ENCODE measurements at regions not wholly inside any gene's neighbourhood (a gene's known extent, or its start where the extent isn't known, plus 50 kb on each side); places are given as distances from the start of the nearest gene placed in this dataset.

- no peak for TF ChIP-seq POLR2A (IDR thresholded peaks at IDR 0.05; ENCODE audit: low read depth, low read length)
- no peak for TF ChIP-seq USF2 (IDR thresholded peaks at IDR 0.05; ENCODE audit: borderline replicate concordance, low read depth, low read length)
- TF ChIP-seq E2F8 (IDR thresholded peaks at IDR 0.05; ENCODE audit: low read depth, partially characterized antibody) = no peak
These were observed 205.3 kb upstream of the PRICKLE1 start for GRCh38 chr12:42794806-42795205.

Measured in GM12878 (cell line).